IMR-90 (cell line): ENCODE measurements at regions not wholly inside any gene's neighbourhood (a gene's known extent, or its start where the extent isn't known, plus 50 kb on each side); places are given as distances from the start of the nearest gene placed in this dataset.

Experiments
- ATAC-seq: fragments of 200-7000 bp; cut with Tn5 transposase; 2 replicates; pipeline ENCODE4 v1.9.1; 2020; ENCODE audit warnings: low read depth, mild to moderate bottlenecking, moderate library complexity
- BruUV-seq: library from RNA; stranded (reverse); fragments of 400-500 nt; replicated peaks from 2 replicates; lab custom pipeline; 2021; lab: Mats Ljungman, UMichigan
- CTCF ChIA-PET: fragments of 300-600 bp; formaldehyde crosslinking; extraction: SDS; loops from one replicate; lab custom pipeline; 2021; ENCODE audit warnings: antibody characterized with exemption; lab: Yijun Ruan, JAX
- POLR2A ChIA-PET: fragments of 300-600 bp; sonication (Branson Sonifier 250); formaldehyde crosslinking; loops from one replicate; lab custom pipeline; 2022; ENCODE audit warnings: antibody characterized with exemption; ENCODE audit not compliant: unreplicated experiment; lab: Charles Lee
- DNase-seq: peaks from one replicate; pipeline ENCODE4 v3.0.0; 2013
- H2AFZ ChIP-seq: replicated peaks from 2 replicates; pipeline ENCODE3; 2013; ENCODE audit warnings: low read length, mild to moderate bottlenecking; ENCODE audit not compliant: poor library complexity
- H2AK5ac ChIP-seq: 2 replicates; pipeline ENCODE4 v1.6.1; 2013; ENCODE audit warnings: low read depth, low read length, inconsistent platforms
- H2AK9ac ChIP-seq: replicated peaks from 2 replicates; pipeline ENCODE3; 2013; ENCODE audit warnings: mild to moderate bottlenecking, low read depth, low read length, moderate library complexity; ENCODE audit not compliant: poor library complexity
- H2BK120ac ChIP-seq: 2 replicates; pipeline ENCODE4 v1.6.1; 2013; ENCODE audit warnings: low read depth, low read length, inconsistent platforms
- H2BK15ac ChIP-seq: 3 replicates; pipeline ENCODE4 v1.6.1; 2013; ENCODE audit warnings: low read depth, low read length, inconsistent platforms
- H2BK20ac ChIP-seq: 2 replicates; pipeline ENCODE4 v1.6.1; 2013; ENCODE audit warnings: low read depth, mild to moderate bottlenecking, inconsistent platforms, low read length, moderate library complexity
- H2BK5ac ChIP-seq: 2 replicates; pipeline ENCODE4 v1.6.1; 2013; ENCODE audit warnings: mild to moderate bottlenecking, low read depth, low read length, inconsistent platforms; ENCODE audit not compliant: poor library complexity, severe bottlenecking
- H3K14ac ChIP-seq: replicated peaks from 2 replicates; pipeline ENCODE4 v1.6.1; 2013; ENCODE audit warnings: low read depth, low read length, inconsistent platforms
- H3K18ac ChIP-seq: 2 replicates; pipeline ENCODE4 v1.6.1; 2013; ENCODE audit warnings: low read depth, low read length, control low read depth
- H3K23ac ChIP-seq: 2 replicates; pipeline ENCODE4 v1.6.1; 2013; ENCODE audit warnings: low read depth, low read length, inconsistent platforms
- H3K27ac ChIP-seq: 2 replicates; pipeline ENCODE4 v1.5.1; 2013; ENCODE audit warnings: mild to moderate bottlenecking, control low read depth, low read length; ENCODE audit not compliant: insufficient read depth
- H3K27me3 ChIP-seq: 2 replicates; pipeline ENCODE4 v1.6.1; 2013; ENCODE audit warnings: low read length; ENCODE audit not compliant: control insufficient read depth, insufficient read depth
- H3K36me3 ChIP-seq: 2 replicates; pipeline ENCODE4 v1.6.1; 2013; ENCODE audit warnings: low read length, mixed read lengths; ENCODE audit not compliant: control insufficient read depth, insufficient read depth
- H3K4ac ChIP-seq: 2 replicates; pipeline ENCODE4 v1.6.1; 2013; ENCODE audit warnings: low read depth, low read length, inconsistent platforms
- H3K4me1 ChIP-seq: 2 replicates; pipeline ENCODE4 v1.6.1; 2013; ENCODE audit warnings: low read length, mixed read lengths; ENCODE audit not compliant: control insufficient read depth, insufficient read depth
- H3K4me2 ChIP-seq: 2 replicates; pipeline ENCODE4 v1.6.1; 2013; ENCODE audit warnings: low read depth, mild to moderate bottlenecking, control low read depth, low read length, moderate library complexity
- H3K4me3 ChIP-seq: 2 replicates; pipeline ENCODE4 v1.5.1; 2013; ENCODE audit warnings: low read depth, mild to moderate bottlenecking, control low read depth, low read length, moderate library complexity; ENCODE audit not compliant: insufficient read depth
- H3K56ac ChIP-seq: 2 replicates; pipeline ENCODE4 v1.6.1; 2013; ENCODE audit warnings: low read length, inconsistent platforms; ENCODE audit not compliant: insufficient read depth; ENCODE audit errors: extremely low read depth
- H3K79me1 ChIP-seq, 2 experiments: 2 replicates each; pipeline ENCODE4 v1.6.1; 2013; ENCODE audit warnings: low read length in 2 of 2, inconsistent platforms in 1 of 2, low read depth in 1 of 2
- H3K9ac ChIP-seq: 2 replicates; pipeline ENCODE4 v1.6.1; 2013; ENCODE audit warnings: low read depth, low read length, control low read depth
- H3K9me1 ChIP-seq: 2 replicates; pipeline ENCODE4 v1.6.1; 2013; ENCODE audit warnings: low read length, inconsistent platforms; ENCODE audit not compliant: insufficient read depth
- H3K9me3 ChIP-seq: 2 replicates; pipeline ENCODE4 v1.6.1; 2013; ENCODE audit warnings: low read length; ENCODE audit not compliant: control insufficient read depth, insufficient read depth
- H4K20me1 ChIP-seq: 2 replicates; pipeline ENCODE4 v1.6.1; 2013; ENCODE audit warnings: low read length, inconsistent platforms; ENCODE audit not compliant: insufficient read depth
- H4K5ac ChIP-seq: 2 replicates; pipeline ENCODE4 v1.6.1; 2013; ENCODE audit warnings: mild to moderate bottlenecking, low read depth, low read length, control low read depth
- H4K8ac ChIP-seq, 2 experiments: 2 replicates each; pipeline ENCODE4 v1.6.1; 2013; ENCODE audit warnings: low read depth in 2 of 2, low read length in 2 of 2, control low read depth in 1 of 2, inconsistent platforms in 1 of 2
- H4K91ac ChIP-seq: 2 replicates; pipeline ENCODE4 v1.6.1; 2013; ENCODE audit warnings: low read depth, low read length, inconsistent platforms; ENCODE audit not compliant: insufficient read depth
- BHLHE40 ChIP-seq: fragments of 150-350 bp; IDR thresholded peaks from 2 replicates; pipeline ENCODE4 v1.6.1; 2016; ENCODE audit warnings: mild to moderate bottlenecking, low read depth, low read length
- CEBPB ChIP-seq: IDR thresholded peaks from 2 replicates; pipeline ENCODE4 v1.6.1; 2012; ENCODE audit warnings: low read depth, low read length, improper control_type of control experiment
- CHD1 ChIP-seq: IDR thresholded peaks from 2 replicates; pipeline ENCODE4 v1.6.1; 2012; ENCODE audit warnings: low read depth, low read length, improper control_type of control experiment
- FOS ChIP-seq: fragments of 150-350 bp; IDR thresholded peaks from 2 replicates; pipeline ENCODE4 v1.6.1; 2016; ENCODE audit warnings: low read depth, low read length
- MAFK ChIP-seq: IDR thresholded peaks from 2 replicates; pipeline ENCODE4 v1.6.1; 2012; ENCODE audit warnings: low read depth, low read length, improper control_type of control experiment
- MAZ ChIP-seq: IDR thresholded peaks from 2 replicates; pipeline ENCODE4 v1.6.1; 2012; ENCODE audit warnings: low read depth, mild to moderate bottlenecking, low read length, improper control_type of control experiment, moderate library complexity, borderline replicate concordance
- MXI1 ChIP-seq: IDR thresholded peaks from 2 replicates; pipeline ENCODE4 v1.6.1; 2012; ENCODE audit warnings: low read depth, mild to moderate bottlenecking, low read length, moderate library complexity, borderline replicate concordance
- NFE2L2 ChIP-seq: fragments of 150-350 bp; IDR thresholded peaks from 2 replicates; pipeline ENCODE4 v1.6.1; 2016; ENCODE audit warnings: low read depth, mild to moderate bottlenecking, low read length
- POLR2A ChIP-seq: IDR thresholded peaks from 2 replicates; pipeline ENCODE4 v1.6.1; 2012; ENCODE audit warnings: mild to moderate bottlenecking, low read depth, low read length
- RAD21 ChIP-seq: IDR thresholded peaks from 2 replicates; pipeline ENCODE4 v1.6.1; 2012; ENCODE audit warnings: low read length, improper control_type of control experiment
- RCOR1 ChIP-seq: IDR thresholded peaks from 2 replicates; pipeline ENCODE4 v1.6.1; 2012; ENCODE audit warnings: mild to moderate bottlenecking, low read length, improper control_type of control experiment; ENCODE audit not compliant: insufficient replicate concordance
- RFX5 ChIP-seq: IDR thresholded peaks from 2 replicates; pipeline ENCODE4 v1.8.0; 2012; ENCODE audit warnings: low read depth, mild to moderate bottlenecking, low read length, moderate library complexity
- SMC3 ChIP-seq: fragments of 150-350 bp; IDR thresholded peaks from 2 replicates; pipeline ENCODE4 v1.6.1; 2016; ENCODE audit warnings: low read depth, mild to moderate bottlenecking, antibody characterized with exemption, low read length, moderate library complexity
- WGBS, 2 experiments: methylation state at CpG; one replicate each; pipeline versions ENCODE4 v1.1.5 to v1.1.7; 2013; ENCODE audit warnings: missing lambda C conversion rate in 2 of 2; ENCODE audit not compliant: insufficient read length in 1 of 2; ENCODE audit errors: extremely low coverage in 2 of 2; 5-methylcytosine and 5-hydroxymethylcytosine counted together
- dilution Hi-C: fragments of 300-500 bp; cut with HindIII; formaldehyde crosslinking; loops from one replicate; pipeline ENCODE4 v1.14.3; 2018; ENCODE audit warnings: low sequenced_read_pairs; ENCODE audit not compliant: unreplicated experiment
- in situ Hi-C: fragments of 300-500 bp; cut with MboI; formaldehyde crosslinking; loops from 3 replicates; pipeline ENCODE4 v1.14.3; 2019; ENCODE audit warnings: low sequenced_read_pairs, inconsistent platforms, mixed read lengths
- intact Hi-C: fragments of 100-400 bp; cut with micrococcal nuclease; formaldehyde crosslinking; loops from 2 replicates; pipeline ENCODE4 v1.10.0; 2022
- TF ChIP-seq, protein P1 (sequence below): fragments of 150-350 bp; IDR thresholded peaks from 2 replicates; pipeline ENCODE4 v1.6.1; 2016; ENCODE audit warnings: low read depth, mild to moderate bottlenecking, low read length, moderate library complexity, borderline replicate concordance
- TF ChIP-seq, protein P2 (sequence below): fragments of 150-350 bp; IDR thresholded peaks from 2 replicates; pipeline ENCODE4 v1.6.1; 2017; ENCODE audit warnings: mild to moderate bottlenecking, antibody characterized with exemption, low read length, low read depth
- TF ChIP-seq, protein P3 (sequence below): conservative IDR thresholded peaks from 2 replicates; pipeline ENCODE4 v1.5.1; 2012; ENCODE audit warnings: mild to moderate bottlenecking, low read depth, low read length, improper control_type of control experiment

DNA sequence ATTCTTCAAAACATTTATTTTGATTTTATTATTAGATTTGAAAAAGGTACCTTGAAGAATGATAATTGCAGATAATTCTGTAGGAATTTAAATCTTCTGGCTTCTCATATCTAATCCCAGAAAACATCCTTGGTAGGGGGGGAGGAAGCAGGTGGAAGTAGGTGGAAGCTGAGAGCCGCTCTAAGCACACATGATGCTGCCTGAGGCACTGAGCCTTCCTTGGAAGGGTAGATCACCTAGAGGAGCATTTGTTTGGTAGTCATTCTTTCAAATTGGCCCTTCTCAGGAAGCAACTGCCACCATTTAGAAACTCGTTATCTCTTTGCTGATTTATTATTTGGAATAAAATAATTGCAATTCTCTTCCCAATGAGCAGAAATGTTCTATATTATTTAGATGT lies 623.3 kb downstream of the CD109 start:
- no peak overlapping the region for H3K14ac ChIP-seq
- TF ChIP-seq MAZ (no peak), RFX5 (no peak), CEBPB (no peak), POLR2A (no peak), RCOR1 (no peak), NFE2L2 (no peak), BHLHE40 (no peak), MXI1 (no peak), FOS (no peak), CHD1 (no peak), MAFK (no peak), SMC3 (no peak), RAD21 (no peak)
- TF ChIP-seq, protein P1, sequence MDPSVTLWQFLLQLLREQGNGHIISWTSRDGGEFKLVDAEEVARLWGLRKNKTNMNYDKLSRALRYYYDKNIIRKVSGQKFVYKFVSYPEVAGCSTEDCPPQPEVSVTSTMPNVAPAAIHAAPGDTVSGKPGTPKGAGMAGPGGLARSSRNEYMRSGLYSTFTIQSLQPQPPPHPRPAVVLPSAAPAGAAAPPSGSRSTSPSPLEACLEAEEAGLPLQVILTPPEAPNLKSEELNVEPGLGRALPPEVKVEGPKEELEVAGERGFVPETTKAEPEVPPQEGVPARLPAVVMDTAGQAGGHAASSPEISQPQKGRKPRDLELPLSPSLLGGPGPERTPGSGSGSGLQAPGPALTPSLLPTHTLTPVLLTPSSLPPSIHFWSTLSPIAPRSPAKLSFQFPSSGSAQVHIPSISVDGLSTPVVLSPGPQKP = no peak
- TF ChIP-seq, protein P2, sequence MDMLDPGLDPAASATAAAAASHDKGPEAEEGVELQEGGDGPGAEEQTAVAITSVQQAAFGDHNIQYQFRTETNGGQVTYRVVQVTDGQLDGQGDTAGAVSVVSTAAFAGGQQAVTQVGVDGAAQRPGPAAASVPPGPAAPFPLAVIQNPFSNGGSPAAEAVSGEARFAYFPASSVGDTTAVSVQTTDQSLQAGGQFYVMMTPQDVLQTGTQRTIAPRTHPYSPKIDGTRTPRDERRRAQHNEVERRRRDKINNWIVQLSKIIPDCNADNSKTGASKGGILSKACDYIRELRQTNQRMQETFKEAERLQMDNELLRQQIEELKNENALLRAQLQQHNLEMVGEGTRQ = no peak
- TF ChIP-seq, protein P3, sequence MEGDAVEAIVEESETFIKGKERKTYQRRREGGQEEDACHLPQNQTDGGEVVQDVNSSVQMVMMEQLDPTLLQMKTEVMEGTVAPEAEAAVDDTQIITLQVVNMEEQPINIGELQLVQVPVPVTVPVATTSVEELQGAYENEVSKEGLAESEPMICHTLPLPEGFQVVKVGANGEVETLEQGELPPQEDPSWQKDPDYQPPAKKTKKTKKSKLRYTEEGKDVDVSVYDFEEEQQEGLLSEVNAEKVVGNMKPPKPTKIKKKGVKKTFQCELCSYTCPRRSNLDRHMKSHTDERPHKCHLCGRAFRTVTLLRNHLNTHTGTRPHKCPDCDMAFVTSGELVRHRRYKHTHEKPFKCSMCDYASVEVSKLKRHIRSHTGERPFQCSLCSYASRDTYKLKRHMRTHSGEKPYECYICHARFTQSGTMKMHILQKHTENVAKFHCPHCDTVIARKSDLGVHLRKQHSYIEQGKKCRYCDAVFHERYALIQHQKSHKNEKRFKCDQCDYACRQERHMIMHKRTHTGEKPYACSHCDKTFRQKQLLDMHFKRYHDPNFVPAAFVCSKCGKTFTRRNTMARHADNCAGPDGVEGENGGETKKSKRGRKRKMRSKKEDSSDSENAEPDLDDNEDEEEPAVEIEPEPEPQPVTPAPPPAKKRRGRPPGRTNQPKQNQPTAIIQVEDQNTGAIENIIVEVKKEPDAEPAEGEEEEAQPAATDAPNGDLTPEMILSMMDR = no peak
- no peaks in the 10 kb centered on the region for H3K36me3 ChIP-seq
- H3K79me1 ChIP-seq = no peaks in the 10 kb centered on the region
- DNase-seq = no peak
- no peak overlapping the region for H3K4me2 ChIP-seq
- H3K9me3 ChIP-seq = no peaks in the 10 kb centered on the region
- whole genome bisulfite sequencing, 2 experiments = no CpG with 5 or more reads among the region's 2 CpGs
- H4K8ac ChIP-seq = peak overlapping the region in 1 of 2 experiments; percentile 8; a peak in 1 of 4 replicates
- H3K27ac ChIP-seq = no peak overlapping the region
- no peak overlapping the region for H3K9ac ChIP-seq
- H2BK5ac ChIP-seq = no peak overlapping the region
- H3K18ac ChIP-seq = no peak overlapping the region
- no TSS peak for BruUV-seq
- dilution Hi-C loops (no loop called here), in situ Hi-C loops (no loop called here), intact Hi-C loops (no loop called here)
- no peak overlapping the region for H3K56ac ChIP-seq
- CTCF ChIA-PET = interaction anchor here (0.6 kb wide), 1 partner anchor 151 kb away, joined by 3 read pairs; no protein-coding TSS in a partner anchor
- peaks cover 4% of the 10 kb centered on the region; the same call in 1 of the 2 replicates for H3K4me1 ChIP-seq
- H2BK15ac ChIP-seq = no peak overlapping the region; the same call in 2 of the 3 replicates
- peak overlapping the region; percentile 83 for H2BK20ac ChIP-seq
- no peak for ATAC-seq
- H3K9me1 ChIP-seq = no peaks in the 10 kb centered on the region
- H2AFZ ChIP-seq = no peak overlapping the region
- no peak overlapping the region for H2AK5ac ChIP-seq
- H4K20me1 ChIP-seq = no peaks in the 10 kb centered on the region
- no peak overlapping the region; the same call in 1 of the 2 replicates for H2BK120ac ChIP-seq
- H3K4me3 ChIP-seq = no peak overlapping the region
- H4K91ac ChIP-seq = no peak overlapping the region
- POLR2A ChIA-PET = interaction anchor here (0.6 kb wide), 1 partner anchor 881 kb away, joined by 4 read pairs; no protein-coding TSS in a partner anchor
- no peak overlapping the region for H4K5ac ChIP-seq
- H3K27me3 ChIP-seq = no peaks in the 10 kb centered on the region
- no peak overlapping the region for H3K23ac ChIP-seq
- no peak overlapping the region for H2AK9ac ChIP-seq
- H3K4ac ChIP-seq = no peak overlapping the region; the same call in 1 of the 2 replicates
